SKM-1 (cell line): ENCODE measurements at regions not wholly inside any gene's neighbourhood (a gene's known extent, or its start where the extent isn't known, plus 50 kb on each side); places are given as distances from the start of the nearest gene placed in this dataset.

Experiments used
- DNase-seq: peaks from one replicate; lab custom pipeline; 2025; ENCODE audit not compliant: unreplicated experiment; lab: John Stamatoyannopoulos, UW

- DNase-seq, result no peak
Measured at GRCh38 chr6:84466511-84466910, 239.1 kb upstream of the CEP162 start.

- DNase-seq, result no peak
Measured at GRCh38 chr6:84464471-84464870, 237.0 kb upstream of the CEP162 start.

- DNase-seq, result no peak
Measured at GRCh38 chr6:84462698-84463097, 235.3 kb upstream of the CEP162 start.

DNA sequence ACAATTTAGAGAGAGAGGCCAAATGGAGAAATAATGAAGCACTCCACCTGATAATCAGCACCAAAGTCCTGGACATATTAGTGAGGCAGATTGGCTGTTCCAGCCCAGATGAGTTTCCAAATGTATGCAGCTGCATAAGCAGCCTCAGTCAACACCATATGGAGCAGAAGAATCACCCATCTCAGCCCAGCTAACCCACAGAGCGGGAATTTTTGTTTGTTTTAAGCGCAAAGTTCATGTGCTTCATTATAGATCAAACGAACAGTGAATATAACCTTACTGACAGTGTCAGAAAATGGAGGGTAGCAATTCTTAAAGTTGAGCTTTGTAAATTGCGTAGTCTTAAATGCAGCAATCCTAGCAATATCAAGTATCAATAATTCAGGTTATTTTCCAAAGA, 234.0 kb upstream of the CEP162 start:
- DNase-seq, result no peak

- no peak for DNase-seq
Measured at GRCh38 chr6:84460491-84460890, 233.0 kb upstream of the CEP162 start.

DNA sequence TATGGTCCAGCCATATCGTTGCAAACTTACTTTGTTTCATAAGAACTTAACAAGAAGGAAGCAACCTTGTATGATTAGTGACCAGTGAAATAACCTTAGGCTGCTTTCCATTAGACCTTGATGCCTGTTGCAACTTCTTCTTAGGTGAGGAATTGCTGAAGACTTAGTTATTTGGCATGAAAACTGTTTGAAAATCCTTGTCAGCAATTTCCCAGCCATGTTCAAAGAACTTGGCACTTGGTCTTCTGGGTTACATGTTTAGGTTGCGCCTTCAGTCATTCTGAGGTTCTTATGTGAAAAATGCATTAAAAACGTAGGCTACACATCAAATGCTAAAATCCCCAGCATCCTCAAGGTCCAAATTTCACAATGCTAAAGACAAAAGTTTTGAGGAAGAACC, 232.0 kb upstream of the CEP162 start:
- no peak for DNase-seq

GRCh38 chr6:84458271-84458670, 230.8 kb upstream of the CEP162 start:
- no peak for DNase-seq

- no peak for DNase-seq
Measured at GRCh38 chr6:84457276-84457675, 229.8 kb upstream of the CEP162 start.

GRCh38 chr6:84456803-84457202, 229.4 kb upstream of the CEP162 start:
- DNase-seq, result no peak

GRCh38 chr6:84455511-84456029, 228.1 kb upstream of the CEP162 start:
- no peak for DNase-seq

DNA sequence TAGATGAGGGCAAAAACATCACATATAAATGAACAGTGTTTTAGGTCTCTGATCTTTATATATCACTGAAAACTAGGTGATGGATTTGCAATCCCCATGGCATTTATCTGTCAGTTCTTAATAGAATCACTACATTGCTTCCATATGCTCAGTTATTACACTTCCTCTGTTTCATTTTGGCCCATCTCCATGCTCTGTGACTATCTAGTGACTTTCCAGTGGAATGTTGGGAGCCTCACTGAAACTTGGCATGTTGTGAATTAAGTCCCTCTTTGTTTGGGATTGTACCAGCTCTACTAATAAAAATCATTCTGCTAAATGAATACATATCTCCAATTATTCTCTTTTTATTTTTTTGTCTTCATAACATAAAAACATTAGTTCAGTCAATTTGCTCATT, 226.1 kb upstream of the CEP162 start:
- no peak for DNase-seq

DNA sequence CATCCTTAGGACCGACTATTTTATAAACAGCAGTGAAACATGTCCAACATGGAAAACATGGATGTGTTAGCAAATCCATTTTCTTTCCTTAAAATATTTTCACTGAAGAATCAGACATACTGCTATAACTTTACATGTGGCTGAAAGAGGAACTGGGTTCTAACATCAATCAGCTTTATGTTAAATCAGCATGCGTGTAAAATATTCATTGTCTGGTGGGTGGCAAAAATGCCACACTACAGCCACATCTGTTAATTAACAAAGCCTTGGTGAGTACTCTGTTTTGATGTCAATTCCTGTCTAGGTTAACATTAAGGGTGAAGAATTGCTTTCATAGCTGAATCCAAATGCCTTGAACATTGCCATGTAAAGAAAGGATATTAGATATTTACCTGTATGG, 222.6 kb upstream of the CEP162 start:
- DNase-seq, result no peak

DNA sequence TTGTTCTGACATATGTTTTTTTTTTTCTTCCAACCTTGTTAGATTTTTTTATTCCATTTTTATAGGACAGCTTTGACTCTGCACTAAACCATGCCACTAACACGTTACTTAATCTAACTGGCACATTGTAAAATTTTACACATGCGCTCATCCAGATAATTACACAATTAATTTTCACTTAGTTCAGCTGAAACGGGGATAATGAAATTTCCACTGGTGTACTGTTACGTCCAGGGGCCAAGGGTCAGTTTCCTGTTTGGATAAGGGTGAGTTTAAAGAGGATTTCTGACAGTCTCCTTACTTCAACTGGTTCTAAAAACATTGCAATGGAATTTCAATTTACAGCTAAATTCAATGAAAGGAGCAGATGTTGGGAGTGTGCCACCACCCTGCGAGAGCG, 221.8 kb upstream of the CEP162 start:
- no peak for DNase-seq

GRCh38 chr6:84448331-84448730, 220.9 kb upstream of the CEP162 start:
- no peak for DNase-seq

- no peak for DNase-seq
Measured at GRCh38 chr6:84447651-84448050, 220.2 kb upstream of the CEP162 start.

GRCh38 chr6:84445068-84445467, 217.6 kb upstream of the CEP162 start:
- no peak for DNase-seq

- DNase-seq, result no peak
Measured at GRCh38 chr6:84442208-84442607, 214.8 kb upstream of the CEP162 start.

DNA sequence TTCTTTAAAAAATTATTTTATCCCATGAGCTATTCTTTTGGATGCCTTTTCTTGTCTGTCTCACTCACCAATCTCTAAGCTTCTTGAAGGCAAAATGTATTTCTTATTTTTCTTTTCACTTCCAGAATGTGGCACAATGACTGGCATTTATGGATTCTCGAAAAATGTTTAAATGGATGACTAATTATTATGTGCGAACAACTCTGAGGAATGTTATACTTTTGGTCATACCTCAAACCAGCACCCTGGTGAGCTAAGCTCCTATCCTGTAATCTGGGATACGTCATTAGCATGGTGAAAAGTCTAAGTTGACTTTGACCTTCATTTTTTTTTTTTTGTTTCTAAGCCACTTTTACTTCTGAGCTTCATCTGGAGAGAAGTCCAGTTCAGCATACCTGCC, 214.0 kb upstream of the CEP162 start:
- DNase-seq, result no peak

GRCh38 chr6:84434550-84434949, 207.1 kb upstream of the CEP162 start:
- DNase-seq, result no peak

DNA sequence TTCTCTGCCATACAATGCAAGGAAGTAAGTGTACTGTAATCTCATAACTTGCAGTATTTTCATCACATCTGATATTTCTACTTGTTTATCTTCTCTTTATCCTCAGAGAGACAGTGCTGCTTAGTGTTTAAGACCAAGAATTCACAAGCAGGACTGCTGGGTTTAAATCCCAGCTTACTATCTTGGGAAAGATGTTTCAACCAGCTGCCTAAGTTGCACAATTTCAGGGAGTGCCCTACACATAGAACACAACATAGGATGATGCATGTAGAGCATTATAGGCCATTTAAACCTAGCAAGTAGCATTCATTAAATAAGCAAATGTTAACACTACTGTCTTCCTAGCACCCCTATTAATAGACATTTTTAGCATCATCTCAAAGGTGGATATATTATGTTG, 205.2 kb upstream of the CEP162 start:
- no peak for DNase-seq

- DNase-seq, result no peak
Measured at GRCh38 chr6:84428300-84428907, 201.0 kb upstream of the CEP162 start.

DNA sequence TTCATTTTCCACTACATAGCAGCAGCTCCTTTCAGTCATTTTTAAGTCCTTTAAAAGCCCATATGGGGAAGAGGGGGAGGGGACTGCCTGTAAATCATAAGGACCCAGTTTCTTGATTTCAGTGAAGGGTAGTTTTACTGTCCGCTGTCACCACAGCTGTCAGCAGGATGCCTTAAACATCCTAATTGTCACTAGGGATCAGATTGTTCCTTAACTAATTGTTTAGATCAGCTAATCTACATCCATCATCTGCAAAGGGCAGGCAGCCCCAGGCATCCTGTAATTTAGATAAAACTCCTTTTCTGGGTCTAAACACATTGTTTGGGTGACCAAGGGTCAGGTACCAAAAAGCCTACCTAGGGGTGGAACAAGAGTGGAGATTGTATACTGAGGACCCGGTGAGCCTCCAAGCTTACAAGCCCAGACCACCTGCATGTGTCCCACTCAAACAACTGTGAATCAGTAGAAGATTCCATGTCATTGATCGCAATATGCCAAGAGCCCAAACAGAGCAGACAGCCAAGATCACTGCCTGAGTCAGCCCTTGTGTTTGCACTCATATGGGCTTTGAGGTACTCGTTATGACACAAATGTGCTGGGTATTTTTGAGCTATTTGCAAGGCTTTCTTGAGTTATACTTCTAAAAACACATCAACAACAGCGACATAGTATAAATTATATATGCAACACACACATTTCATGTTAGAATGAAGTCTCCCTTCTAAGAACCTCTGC, 198.7 kb upstream of the CEP162 start:
- DNase-seq, result no peak

DNA sequence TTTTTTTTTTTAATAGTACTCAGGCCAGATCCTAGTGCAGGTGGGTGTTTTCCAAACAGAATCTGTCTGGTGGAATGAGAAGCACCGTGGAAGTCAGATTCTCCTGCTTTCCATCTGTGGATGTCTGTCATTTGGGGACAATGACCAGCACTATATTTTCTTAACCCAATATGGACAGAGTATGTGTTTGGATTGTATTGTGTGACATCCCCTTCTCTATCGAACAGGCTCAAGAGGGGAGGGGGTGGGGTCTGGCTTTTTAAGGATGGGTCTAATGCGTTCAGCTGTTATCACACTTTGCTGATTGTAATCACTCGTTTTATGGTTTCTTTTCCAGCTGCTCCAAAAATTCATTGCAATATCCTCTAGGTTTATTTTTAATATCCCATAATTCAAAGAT, 197.5 kb upstream of the CEP162 start:
- no peak for DNase-seq
